Inflammatory macrophage treated with lipopolysaccharide for 1 hour (primary cell): ENCODE measurements at regions not wholly inside any gene's neighbourhood (a gene's known extent, or its start where the extent isn't known, plus 50 kb on each side); places are given as distances from the start of the nearest gene placed in this dataset.

Source experiments
- DNase-seq, 2 donors: peaks; one replicate each; pipeline ENCODE4 v3.0.0-alpha.2; 2020 to 2022

- DNase-seq, result no peak
Measured at GRCh38 chr7:115122388-115122787, 200.5 kb downstream of the MDFIC start.

GRCh38 chr7:115117748-115118147, 195.9 kb downstream of the MDFIC start:
- DNase-seq, result no peak

GRCh38 chr7:115116773-115117715, 195.2 kb downstream of the MDFIC start:
- no peak for DNase-seq

GRCh38 chr7:115113776-115114175, 191.9 kb downstream of the MDFIC start:
- no peak for DNase-seq

GRCh38 chr7:115113131-115113530, 191.2 kb downstream of the MDFIC start:
- DNase-seq, result no peak

- no peak for DNase-seq
Measured at GRCh38 chr7:115110523-115110922, 188.6 kb downstream of the MDFIC start.

GRCh38 chr7:115106316-115106715, 184.4 kb downstream of the MDFIC start:
- peak; percentile 55 to 63 for DNase-seq

- DNase-seq, result no peak
Measured at GRCh38 chr7:115102738-115103137, 180.8 kb downstream of the MDFIC start.

- DNase-seq, result no peak
Measured at GRCh38 chr7:115101199-115101598, 179.3 kb downstream of the MDFIC start.

- DNase-seq, result peak; percentile 6 to 9
Measured at GRCh38 chr7:115099906-115100305, 178.0 kb downstream of the MDFIC start.

- DNase-seq, result peak in 1 of 2 donors; percentile 22
Measured at GRCh38 chr7:115097175-115097671, 175.3 kb downstream of the MDFIC start.

- no peak for DNase-seq
Measured at GRCh38 chr7:115096262-115096661, 174.4 kb downstream of the MDFIC start.

GRCh38 chr7:115094163-115094562, 172.3 kb downstream of the MDFIC start:
- DNase-seq, result no peak

- no peak for DNase-seq
Measured at GRCh38 chr7:115088893-115089292, 167.0 kb downstream of the MDFIC start.

GRCh38 chr7:115087437-115087836, 165.5 kb downstream of the MDFIC start:
- DNase-seq, result no peak

GRCh38 chr7:115086146-115086841, 164.4 kb downstream of the MDFIC start:
- no peak for DNase-seq

- DNase-seq, result no peak
Measured at GRCh38 chr7:115085421-115085820, 163.5 kb downstream of the MDFIC start.

GRCh38 chr7:115083935-115084334, 162.0 kb downstream of the MDFIC start:
- no peak for DNase-seq

GRCh38 chr7:115081772-115082171, 159.9 kb downstream of the MDFIC start:
- no peak for DNase-seq

GRCh38 chr7:115078851-115079250, 157.0 kb downstream of the MDFIC start:
- no peak for DNase-seq

GRCh38 chr7:115078386-115078785, 156.5 kb downstream of the MDFIC start:
- DNase-seq, result no peak

- no peak for DNase-seq
Measured at GRCh38 chr7:115070311-115070710, 148.4 kb downstream of the MDFIC start.
